GM18873 (cell line): ENCODE measurements at regions not wholly inside any gene's neighbourhood (a gene's known extent, or its start where the extent isn't known, plus 50 kb on each side); places are given as distances from the start of the nearest gene placed in this dataset.
"Not testable (repeated sequence)": the region's sequence is repeated elsewhere in the genome, so short reads cannot be mapped to it uniquely, and the experiment has no call there.

ENCODE experiments used
- ATAC-seq: cut with Tn5 transposase; IDR thresholded peaks from one replicate; pipeline ENCODE4 v1.9.1; 2021; ENCODE audit warnings: mild to moderate bottlenecking, moderate library complexity, moderate number of reproducible peaks; ENCODE audit not compliant: unreplicated experiment, low FRiP score

GRCh38 chr18:54662986-54663385, 71.9 kb downstream of the DYNAP start:
- ATAC-seq, result no peak

GRCh38 chr18:54669701-54670100, 78.7 kb downstream of the DYNAP start:
- ATAC-seq, result not testable (repeated sequence)

- no peak for ATAC-seq
Measured at GRCh38 chr18:54671291-54671881, 80.3 kb downstream of the DYNAP start.

GRCh38 chr18:54672109-54672508, 81.1 kb downstream of the DYNAP start:
- ATAC-seq, result no peak

- ATAC-seq, result no peak
Measured at GRCh38 chr18:54672846-54673475, 81.9 kb downstream of the DYNAP start.

- no peak for ATAC-seq
Measured at GRCh38 chr18:54673936-54674335, 82.9 kb downstream of the DYNAP start.

GRCh38 chr18:54675076-54675475, 84.0 kb downstream of the DYNAP start:
- no peak for ATAC-seq

- ATAC-seq, result peak; percentile 58
Measured at GRCh38 chr18:54679318-54680149, 88.5 kb downstream of the DYNAP start.

- ATAC-seq, result no peak
Measured at GRCh38 chr18:54684784-54685183, 93.7 kb downstream of the DYNAP start.

- no peak for ATAC-seq
Measured at GRCh38 chr18:54689319-54689718, 98.3 kb downstream of the DYNAP start.

- ATAC-seq, result no peak
Measured at GRCh38 chr18:54690198-54690597, 99.2 kb downstream of the DYNAP start.

- ATAC-seq, result no peak
Measured at GRCh38 chr18:54692463-54692862, 101.4 kb downstream of the DYNAP start.

GRCh38 chr18:54696616-54697293, 105.7 kb downstream of the DYNAP start:
- ATAC-seq, result no peak

- no peak for ATAC-seq
Measured at GRCh38 chr18:54700580-54700979, 109.5 kb downstream of the DYNAP start.

- ATAC-seq, result no peak
Measured at GRCh38 chr18:54702686-54703085, 111.6 kb downstream of the DYNAP start.

- no peak for ATAC-seq
Measured at GRCh38 chr18:54710074-54710899, 118.0 kb upstream of the RAB27B start.

GRCh38 chr18:54710900-54711281, 117.4 kb upstream of the RAB27B start:
- no peak for ATAC-seq

- ATAC-seq, result no peak
Measured at GRCh38 chr18:54712306-54712705, 116.0 kb upstream of the RAB27B start.

GRCh38 chr18:54712758-54713157, 115.5 kb upstream of the RAB27B start:
- ATAC-seq, result no peak

GRCh38 chr18:54713386-54713785, 114.9 kb upstream of the RAB27B start:
- no peak for ATAC-seq
